Ishikawa (cell line): ENCODE measurements at regions not wholly inside any gene's neighbourhood (a gene's known extent, or its start where the extent isn't known, plus 50 kb on each side); places are given as distances from the start of the nearest gene placed in this dataset.
A peak's percentile ranks its signal among the peaks of the same experiment; 100 is the strongest.

Experiments used
- CEBPB ChIP-seq: IDR thresholded peaks from 2 replicates; pipeline ENCODE4 v1.6.1; 2012
- EP300 ChIP-seq: IDR thresholded peaks from 2 replicates; pipeline ENCODE4 v1.6.1; 2012; ENCODE audit warnings: borderline replicate concordance
- FOXM1 ChIP-seq: IDR thresholded peaks from 2 replicates; pipeline ENCODE4 v1.6.1; 2012; ENCODE audit warnings: low read depth, borderline replicate concordance
- RAD21 ChIP-seq: IDR thresholded peaks from 2 replicates; pipeline ENCODE4 v1.6.1; 2012; ENCODE audit warnings: low read depth
- TAF1 ChIP-seq: IDR thresholded peaks from 2 replicates; pipeline ENCODE4 v1.6.1; 2012; ENCODE audit warnings: low read depth, mild to moderate bottlenecking
- TEAD4 ChIP-seq: IDR thresholded peaks from 2 replicates; pipeline ENCODE4 v1.6.1; 2012
- YY1 ChIP-seq: IDR thresholded peaks from 2 replicates; pipeline ENCODE4 v1.6.1; 2012; ENCODE audit warnings: low read depth
- TF ChIP-seq, protein P1 (sequence below): IDR thresholded peaks from 2 replicates; pipeline ENCODE4 v1.6.1; 2012; ENCODE audit warnings: low read depth, mild to moderate bottlenecking

- TF ChIP-seq EP300, result no peak
- no peak for TF ChIP-seq RAD21
- TF ChIP-seq TEAD4, result peak; percentile 21; the same call in 1 of the 2 replicates
- TF ChIP-seq, protein P1, sequence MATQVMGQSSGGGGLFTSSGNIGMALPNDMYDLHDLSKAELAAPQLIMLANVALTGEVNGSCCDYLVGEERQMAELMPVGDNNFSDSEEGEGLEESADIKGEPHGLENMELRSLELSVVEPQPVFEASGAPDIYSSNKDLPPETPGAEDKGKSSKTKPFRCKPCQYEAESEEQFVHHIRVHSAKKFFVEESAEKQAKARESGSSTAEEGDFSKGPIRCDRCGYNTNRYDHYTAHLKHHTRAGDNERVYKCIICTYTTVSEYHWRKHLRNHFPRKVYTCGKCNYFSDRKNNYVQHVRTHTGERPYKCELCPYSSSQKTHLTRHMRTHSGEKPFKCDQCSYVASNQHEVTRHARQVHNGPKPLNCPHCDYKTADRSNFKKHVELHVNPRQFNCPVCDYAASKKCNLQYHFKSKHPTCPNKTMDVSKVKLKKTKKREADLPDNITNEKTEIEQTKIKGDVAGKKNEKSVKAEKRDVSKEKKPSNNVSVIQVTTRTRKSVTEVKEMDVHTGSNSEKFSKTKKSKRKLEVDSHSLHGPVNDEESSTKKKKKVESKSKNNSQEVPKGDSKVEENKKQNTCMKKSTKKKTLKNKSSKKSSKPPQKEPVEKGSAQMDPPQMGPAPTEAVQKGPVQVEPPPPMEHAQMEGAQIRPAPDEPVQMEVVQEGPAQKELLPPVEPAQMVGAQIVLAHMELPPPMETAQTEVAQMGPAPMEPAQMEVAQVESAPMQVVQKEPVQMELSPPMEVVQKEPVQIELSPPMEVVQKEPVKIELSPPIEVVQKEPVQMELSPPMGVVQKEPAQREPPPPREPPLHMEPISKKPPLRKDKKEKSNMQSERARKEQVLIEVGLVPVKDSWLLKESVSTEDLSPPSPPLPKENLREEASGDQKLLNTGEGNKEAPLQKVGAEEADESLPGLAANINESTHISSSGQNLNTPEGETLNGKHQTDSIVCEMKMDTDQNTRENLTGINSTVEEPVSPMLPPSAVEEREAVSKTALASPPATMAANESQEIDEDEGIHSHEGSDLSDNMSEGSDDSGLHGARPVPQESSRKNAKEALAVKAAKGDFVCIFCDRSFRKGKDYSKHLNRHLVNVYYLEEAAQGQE, result no peak
- no peak for TF ChIP-seq YY1
- no peak for TF ChIP-seq FOXM1
- peak; percentile 90 for TF ChIP-seq CEBPB
- no peak for TF ChIP-seq TAF1
Measured at GRCh38 chr15:67998599-67999133, 55.4 kb upstream of the PIAS1 start.
